Fibroblast of lung (primary cell): ENCODE measurements at regions not wholly inside any gene's neighbourhood (a gene's known extent, or its start where the extent isn't known, plus 50 kb on each side); places are given as distances from the start of the nearest gene placed in this dataset.
A peak's percentile ranks its signal among the peaks of the same experiment; 100 is the strongest.

ENCODE experiments used
- DNase-seq, 2 donors: peaks; one replicate each; pipeline versions ENCODE4 v3.0.0 to v3.0.0-alpha.2; 2010; ENCODE audit warnings: low read depth in 2 of 2
- H2AFZ ChIP-seq: 2 replicates; pipeline ENCODE4 v1.5.1; 2012; ENCODE audit warnings: low read length, control low read depth, inconsistent platforms
- H3K27ac ChIP-seq: 2 replicates; pipeline ENCODE4 v1.5.1; 2011; ENCODE audit warnings: low read length, control low read depth; ENCODE audit not compliant: insufficient read depth
- H3K27me3 ChIP-seq: 2 replicates; pipeline ENCODE4 v1.5.1; 2011; ENCODE audit warnings: mild to moderate bottlenecking, low read length; ENCODE audit not compliant: control insufficient read depth, insufficient read depth
- H3K36me3 ChIP-seq: 2 replicates; pipeline ENCODE4 v1.5.1; 2011; ENCODE audit warnings: low read length; ENCODE audit not compliant: control insufficient read depth, insufficient read depth
- H3K4me1 ChIP-seq: 2 replicates; pipeline ENCODE4 v1.5.1; 2011; ENCODE audit warnings: low read length; ENCODE audit not compliant: control insufficient read depth, insufficient read depth; ENCODE audit errors: extremely low read depth
- H3K4me2 ChIP-seq: 2 replicates; pipeline ENCODE4 v1.5.1; 2011; ENCODE audit warnings: low read length, control low read depth; ENCODE audit not compliant: insufficient read depth; ENCODE audit errors: extremely low read depth
- H3K4me3 ChIP-seq, 4 experiments: fragments of 200-600 bp in 1 of 4; sonication (generic) in 1 of 4; replicated peaks in 1 of 4; 2 replicates each; pipeline ENCODE4 v1.5.1; 2011 to 2016; ENCODE audit warnings: low read length in 4 of 4, low read depth in 3 of 4, mild to moderate bottlenecking in 3 of 4, control low read depth in 2 of 4, inconsistent platforms in 1 of 4, mixed read lengths in 1 of 4; ENCODE audit not compliant: insufficient read depth in 1 of 4; ENCODE audit errors: control extremely low read depth in 1 of 4
- H3K79me2 ChIP-seq: 2 replicates; pipeline ENCODE4 v1.5.1; 2012; ENCODE audit warnings: mild to moderate bottlenecking, low read length, inconsistent platforms; ENCODE audit not compliant: control insufficient read depth, insufficient read depth
- H3K9ac ChIP-seq: 2 replicates; pipeline ENCODE4 v1.5.1; 2011; ENCODE audit warnings: mild to moderate bottlenecking, low read length, control low read depth; ENCODE audit not compliant: insufficient read depth
- H3K9me3 ChIP-seq: 2 replicates; pipeline ENCODE4 v1.5.1; 2012; ENCODE audit warnings: low read depth, low read length; ENCODE audit not compliant: control insufficient read depth, insufficient read depth
- H4K20me1 ChIP-seq: 2 replicates; pipeline ENCODE4 v1.5.1; 2011; ENCODE audit warnings: low read length; ENCODE audit not compliant: control insufficient read depth, insufficient read depth; ENCODE audit errors: extremely low read depth
- CTCF ChIP-seq, 2 donors: IDR thresholded peaks in 1 of 2; conservative IDR thresholded peaks in 1 of 2; 1 replicate in 1 of 2; 2 replicates in 1 of 2; pipeline ENCODE4 v1.5.1; 2011 to 2012; ENCODE audit warnings: low read length in 2 of 2, control low read depth in 1 of 2, inconsistent platforms in 1 of 2, low read depth in 1 of 2, mild to moderate bottlenecking in 1 of 2
- EZH2 ChIP-seq: IDR thresholded peaks from 2 replicates; pipeline ENCODE4 v1.5.1; 2012; ENCODE audit warnings: low read length, control low read depth, mild to moderate bottlenecking; ENCODE audit errors: missing control alignments

GRCh38 chr2:180222644-180223043, 215.5 kb upstream of the CWC22 start:
- H3K4me1 ChIP-seq = no peaks in the 10 kb centered on the region
- no peaks in the 10 kb centered on the region for H3K9me3 ChIP-seq
- no peaks in the 10 kb centered on the region for H3K27me3 ChIP-seq
- no peak overlapping the region for H3K9ac ChIP-seq
- no peak overlapping the region for H3K27ac ChIP-seq
- H3K4me3 ChIP-seq = no peak overlapping the region
- peak; percentile 92 to 94 for DNase-seq
- TF ChIP-seq CTCF (conservative IDR thresholded peaks at IDR 0.05 in 1 of 2, IDR thresholded peaks at IDR 0.05 in 1 of 2; ENCODE audit: low read depth in 1 of 2, low read length in 2 of 2) = no peak
- TF ChIP-seq EZH2 = no peak
- H4K20me1 ChIP-seq = no peaks in the 10 kb centered on the region
- no peaks in the 10 kb centered on the region for H3K36me3 ChIP-seq
- H2AFZ ChIP-seq = no peak overlapping the region
- no peak overlapping the region for H3K4me2 ChIP-seq
- no peaks in the 10 kb centered on the region for H3K79me2 ChIP-seq

GRCh38 chr2:180219491-180219890, 212.4 kb upstream of the CWC22 start:
- Histone ChIP-seq H3K27me3 (no peaks in the 10 kb centered on the region), H3K4me3 (no peak overlapping the region), H3K27ac (no peak overlapping the region), H3K36me3 (no peaks in the 10 kb centered on the region), H3K79me2 (no peaks in the 10 kb centered on the region), H2AFZ (no peak overlapping the region), H3K4me1 (no peaks in the 10 kb centered on the region), H3K9ac (no peak overlapping the region), H3K4me2 (no peak overlapping the region), H4K20me1 (no peaks in the 10 kb centered on the region), H3K9me3 (no peaks in the 10 kb centered on the region)
- peak; percentile 21 to 82 for DNase-seq
- no peak for TF ChIP-seq EZH2

- Histone ChIP-seq H3K36me3 (no peaks in the 10 kb centered on the region), H3K9me3 (no peaks in the 10 kb centered on the region), H3K4me3 (no peak overlapping the region), H3K27ac (no peak overlapping the region), H4K20me1 (no peaks in the 10 kb centered on the region), H3K79me2 (no peaks in the 10 kb centered on the region), H3K4me1 (no peaks in the 10 kb centered on the region), H3K27me3 (no peaks in the 10 kb centered on the region), H2AFZ (no peak overlapping the region), H3K4me2 (no peak overlapping the region), H3K9ac (no peak overlapping the region)
- TF ChIP-seq CTCF (conservative IDR thresholded peaks at IDR 0.05 in 1 of 2, IDR thresholded peaks at IDR 0.05 in 1 of 2; ENCODE audit: low read depth in 1 of 2, low read length in 2 of 2) (no peak), EZH2 (no peak)
- DNase-seq = peak; percentile 59 to 78
Observed at GRCh38 chr2:180208841-180209240, 201.7 kb upstream of the CWC22 start.
